PC-9 (cell line): ENCODE measurements at regions not wholly inside any gene's neighbourhood (a gene's known extent, or its start where the extent isn't known, plus 50 kb on each side); places are given as distances from the start of the nearest gene placed in this dataset.

Experiments
- BruUV-seq: library from RNA; stranded (reverse); fragments of 400-500 nt; replicated peaks from 2 replicates; lab custom pipeline; 2021; lab: Mats Ljungman, UMichigan
- CTCF ChIA-PET: fragments of 300-600 bp; sonication (Branson Sonifier 250); formaldehyde crosslinking; loops from one replicate; lab custom pipeline; 2022; ENCODE audit warnings: antibody characterized with exemption; lab: Charles Lee
- POLR2A ChIA-PET: fragments of 300-600 bp; sonication (Branson Sonifier 250); formaldehyde crosslinking; loops from one replicate; lab custom pipeline; 2022; ENCODE audit warnings: antibody characterized with exemption; ENCODE audit not compliant: unreplicated experiment; lab: Charles Lee
- DNase-seq, 2 experiments: peaks; one replicate each; pipeline versions ENCODE4 v3.0.0 to v3.0.0-alpha.2; 2015 to 2022; ENCODE audit warnings: mixed read lengths in 1 of 2
- H2AFZ ChIP-seq: fragments of 200-600 bp; sonication (generic); 2 replicates; pipeline ENCODE4 v1.8.1; 2017; ENCODE audit warnings: antibody characterized with exemption
- H3F3A ChIP-seq: fragments of 200-600 bp; sonication (generic); 2 replicates; pipeline ENCODE4 v1.8.1; 2017; ENCODE audit warnings: antibody characterized with exemption, mild to moderate bottlenecking, low read depth; ENCODE audit not compliant: insufficient read depth
- H3K27ac ChIP-seq: fragments of 200-600 bp; sonication (generic); 2 replicates; pipeline ENCODE4 v1.6.1; 2016; ENCODE audit warnings: mixed run types
- H3K27me3 ChIP-seq: fragments of 200-600 bp; sonication (generic); 2 replicates; pipeline ENCODE4 v1.6.1; 2016; ENCODE audit warnings: low read depth, mixed run types; ENCODE audit not compliant: insufficient read depth
- H3K36me3 ChIP-seq: fragments of 200-600 bp; sonication (generic); 2 replicates; pipeline ENCODE4 v1.6.1; 2016; ENCODE audit warnings: low read depth, mixed run types
- H3K4me1 ChIP-seq: fragments of 200-600 bp; sonication (generic); replicated peaks from 2 replicates; pipeline ENCODE4 v1.6.1; 2016; ENCODE audit warnings: mixed run types; ENCODE audit not compliant: insufficient read depth
- H3K4me2 ChIP-seq: fragments of 200-600 bp; sonication (generic); 2 replicates; pipeline ENCODE4 v1.6.1; 2017; ENCODE audit warnings: mixed run types
- H3K4me3 ChIP-seq: fragments of 200-600 bp; sonication (generic); 2 replicates; pipeline ENCODE4 v1.6.1; 2016; ENCODE audit warnings: mixed run types
- H3K79me2 ChIP-seq: fragments of 200-600 bp; sonication (generic); 2 replicates; pipeline ENCODE4 v1.6.1; 2017; ENCODE audit warnings: low read depth, mixed run types
- H3K9me2 ChIP-seq: fragments of 200-600 bp; sonication (generic); 2 replicates; pipeline ENCODE4 v1.8.1; 2017; ENCODE audit warnings: mild to moderate bottlenecking; ENCODE audit not compliant: insufficient read depth
- H3K9me3 ChIP-seq: fragments of 200-600 bp; sonication (generic); 2 replicates; pipeline ENCODE4 v1.8.1; 2016; ENCODE audit warnings: low read depth; ENCODE audit not compliant: insufficient read depth
- H4K20me1 ChIP-seq: fragments of 200-600 bp; sonication (generic); 2 replicates; pipeline ENCODE4 v1.8.1; 2017; ENCODE audit not compliant: insufficient read depth
- CTCF ChIP-seq: fragments of 200-600 bp; sonication (generic); conservative IDR thresholded peaks from 2 replicates; pipeline ENCODE4 v1.6.1; 2017; ENCODE audit warnings: mixed run types, antibody characterized with exemption, mild to moderate bottlenecking, moderate library complexity
- EZH2 ChIP-seq: fragments of 200-600 bp; sonication (generic); IDR thresholded peaks from 2 replicates; pipeline ENCODE4 v1.8.0; 2017; ENCODE audit warnings: antibody characterized with exemption, low read depth
- intact Hi-C: fragments of 100-400 bp; cut with micrococcal nuclease; formaldehyde crosslinking; loops from one replicate; pipeline ENCODE4 v1.10.0; 2022; ENCODE audit not compliant: unreplicated experiment

GRCh38 chr5:39815711-39816110, 390.9 kb upstream of the DAB2 start:
- Histone ChIP-seq H3K4me3 (no peak overlapping the region), H4K20me1 (no peaks in the 10 kb centered on the region), H3K4me1 (no peaks in the 10 kb centered on the region), H3K9me2 (no peaks in the 10 kb centered on the region), H3K9me3 (no peaks in the 10 kb centered on the region), H2AFZ (no peak overlapping the region), H3K27ac (no peak overlapping the region), H3F3A (no peaks in the 10 kb centered on the region), H3K79me2 (no peaks in the 10 kb centered on the region), H3K4me2 (no peak overlapping the region), H3K27me3 (no peaks in the 10 kb centered on the region), H3K36me3 (no peaks in the 10 kb centered on the region)
- POLR2A ChIA-PET: no interaction called here
- TF ChIP-seq CTCF (no peak), EZH2 (no peak)
- DNase-seq: no peak
- intact Hi-C loops: loop anchor here (5.0 kb wide), 1 partner anchor 77 kb away; no protein-coding TSS in a partner anchor
- CTCF ChIA-PET: no interaction called here
- no TSS peak for BruUV-seq

GRCh38 chr5:39811381-39811780, 386.6 kb upstream of the DAB2 start:
- TF ChIP-seq EZH2 (no peak), CTCF (no peak)
- H3K4me2 ChIP-seq: no peak overlapping the region
- H3K27me3 ChIP-seq: no peaks in the 10 kb centered on the region
- H4K20me1 ChIP-seq: no peaks in the 10 kb centered on the region
- H3K4me3 ChIP-seq: no peak overlapping the region
- H3K27ac ChIP-seq: no peak overlapping the region
- DNase-seq: no peak
- ChIA-PET POLR2A (no interaction called here), CTCF (no interaction called here)
- H2AFZ ChIP-seq: no peak overlapping the region
- intact Hi-C loops: loop anchor here (2.0 kb wide), 1 partner anchor 15 kb away; no protein-coding TSS in a partner anchor
- H3K79me2 ChIP-seq: no peaks in the 10 kb centered on the region
- no peaks in the 10 kb centered on the region for H3K9me3 ChIP-seq
- no peaks in the 10 kb centered on the region for H3K9me2 ChIP-seq
- H3F3A ChIP-seq: no peaks in the 10 kb centered on the region
- no TSS peak for BruUV-seq
- H3K4me1 ChIP-seq: no peaks in the 10 kb centered on the region
- no peaks in the 10 kb centered on the region for H3K36me3 ChIP-seq

- BruUV-seq: no TSS peak
- intact Hi-C loops: no loop called here
Measured at GRCh38 chr5:39808656-39809055, 383.9 kb upstream of the DAB2 start.

More at GRCh38 chr5:39808656-39809055, 383.9 kb upstream of the DAB2 start:
- no peak for DNase-seq
- no peak for TF ChIP-seq CTCF
- TF ChIP-seq EZH2: no peak
- Histone ChIP-seq H3K9me3 (no peaks in the 10 kb centered on the region), H3K4me3 (no peak overlapping the region), H3K9me2 (no peaks in the 10 kb centered on the region), H3K36me3 (no peaks in the 10 kb centered on the region), H2AFZ (peak overlapping the region; percentile 63), H3K27ac (no peak overlapping the region), H3K27me3 (no peaks in the 10 kb centered on the region), H3K79me2 (no peaks in the 10 kb centered on the region), H4K20me1 (no peaks in the 10 kb centered on the region), H3F3A (no peaks in the 10 kb centered on the region), H3K4me2 (no peak overlapping the region), H3K4me1 (no peaks in the 10 kb centered on the region)
- POLR2A ChIA-PET: no interaction called here
- CTCF ChIA-PET: no interaction called here
